Smooth muscle cell of the brain vasculature (primary cell): ENCODE measurements at regions not wholly inside any gene's neighbourhood (a gene's known extent, or its start where the extent isn't known, plus 50 kb on each side); places are given as distances from the start of the nearest gene placed in this dataset.

ENCODE experiments used
- DNase-seq: peaks from one replicate; pipeline ENCODE4 v3.0.0-alpha.2; 2012; ENCODE audit warnings: low read depth, low spot score

DNA sequence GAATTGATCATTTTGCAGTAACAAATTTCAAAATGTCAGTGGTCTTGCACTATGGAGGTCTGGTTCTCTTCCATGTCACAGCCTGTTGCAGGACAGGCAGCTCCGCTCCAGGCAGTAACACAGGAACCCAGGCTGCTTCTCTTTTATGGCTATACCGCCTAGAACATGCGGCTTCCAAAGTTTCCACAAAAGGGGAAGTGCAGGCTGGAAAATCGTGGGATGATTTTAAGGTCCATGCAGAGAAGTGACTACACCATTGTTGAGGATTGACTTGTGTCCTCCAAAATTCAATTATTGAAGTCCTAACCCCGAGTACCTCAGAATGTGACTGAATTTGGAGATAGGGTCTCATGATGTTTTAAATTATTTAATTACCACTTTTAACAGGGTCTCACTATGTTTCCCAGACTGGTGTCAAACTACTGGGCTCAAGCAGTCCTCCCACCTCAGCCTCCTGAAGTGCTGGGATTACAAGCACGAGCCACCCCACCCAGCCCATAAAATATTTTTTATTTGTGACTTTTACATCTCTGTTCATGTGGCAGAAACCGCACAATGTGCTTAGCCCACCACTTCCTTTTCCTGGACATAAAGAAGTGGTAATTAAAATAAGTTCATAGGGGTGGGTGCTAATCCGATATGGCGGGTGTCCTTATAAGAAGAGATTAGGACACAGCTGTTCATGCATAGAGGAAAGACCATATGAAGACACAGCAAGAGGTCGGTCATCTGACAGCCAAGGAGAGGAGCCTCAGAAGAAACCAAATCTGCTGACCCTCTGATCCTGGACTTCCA, 279.2 kb upstream of the RPL38 start:
- DNase-seq, result no peak

DNA sequence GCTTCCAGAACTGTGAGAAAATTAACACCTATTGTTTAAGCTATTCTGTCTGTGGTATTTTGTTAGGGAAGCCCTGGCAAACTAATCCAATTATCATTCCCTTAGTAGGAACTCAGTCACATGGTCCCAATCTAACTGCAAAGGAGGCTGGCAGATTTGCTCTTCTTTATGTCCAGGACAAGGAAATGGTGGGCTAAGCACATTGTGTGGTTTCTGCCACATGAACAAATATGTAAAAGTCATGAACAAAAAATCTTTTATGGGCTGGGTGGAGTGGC, 278.6 kb upstream of the RPL38 start:
- no peak for DNase-seq

DNA sequence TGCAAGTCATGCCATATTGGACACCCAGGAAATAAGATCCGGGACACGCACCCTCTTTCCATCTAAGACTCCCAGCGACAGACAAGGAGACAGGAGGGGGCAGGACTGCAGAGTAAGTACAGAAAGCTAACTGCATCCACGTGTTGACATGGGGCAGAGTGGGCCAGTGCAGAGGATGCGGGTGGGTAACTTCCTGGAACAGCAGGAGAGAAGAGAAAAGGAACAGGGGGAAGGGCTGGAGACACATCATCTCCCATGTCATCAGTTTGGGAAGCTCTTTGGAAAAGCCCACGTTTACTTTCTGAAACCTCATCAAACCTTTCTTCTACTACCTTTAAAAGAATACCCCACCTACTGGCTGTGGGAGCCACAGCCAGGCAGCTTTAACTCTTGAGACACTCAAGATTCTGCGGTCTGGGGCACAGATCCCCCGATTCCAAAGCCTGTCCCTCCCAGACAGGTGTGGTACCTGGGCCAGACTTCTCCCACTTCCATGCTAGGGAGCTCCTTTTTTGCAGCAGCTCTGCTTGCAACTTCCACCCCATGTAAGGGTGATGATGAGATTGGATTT, 273.5 kb upstream of the RPL38 start:
- DNase-seq, result no peak

DNA sequence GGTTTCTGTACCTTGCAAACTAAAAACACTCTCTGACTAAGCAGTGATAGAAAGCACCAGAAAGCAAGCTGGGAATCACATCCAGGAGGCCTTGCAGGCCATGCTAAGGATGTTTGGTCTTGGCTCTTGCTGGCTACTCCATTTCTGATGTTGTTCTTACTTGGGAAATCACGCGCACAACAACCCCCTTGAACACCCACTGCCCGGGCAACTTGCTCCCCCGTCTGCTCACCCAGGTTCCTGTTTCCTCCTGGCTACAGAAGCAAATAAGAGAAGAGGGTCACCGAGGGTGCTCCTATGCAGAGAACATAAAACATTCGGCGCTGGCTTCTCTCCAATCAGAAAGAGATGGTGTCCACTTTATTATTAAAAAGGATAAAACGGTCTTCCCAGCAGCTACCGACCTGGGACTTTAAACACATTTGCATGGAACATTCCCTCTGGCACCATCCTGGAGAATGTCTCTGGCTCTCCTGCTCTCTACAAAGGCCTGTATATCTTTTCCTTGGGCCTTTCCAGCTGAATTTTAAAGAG, 271.2 kb upstream of the RPL38 start:
- no peak for DNase-seq

DNA sequence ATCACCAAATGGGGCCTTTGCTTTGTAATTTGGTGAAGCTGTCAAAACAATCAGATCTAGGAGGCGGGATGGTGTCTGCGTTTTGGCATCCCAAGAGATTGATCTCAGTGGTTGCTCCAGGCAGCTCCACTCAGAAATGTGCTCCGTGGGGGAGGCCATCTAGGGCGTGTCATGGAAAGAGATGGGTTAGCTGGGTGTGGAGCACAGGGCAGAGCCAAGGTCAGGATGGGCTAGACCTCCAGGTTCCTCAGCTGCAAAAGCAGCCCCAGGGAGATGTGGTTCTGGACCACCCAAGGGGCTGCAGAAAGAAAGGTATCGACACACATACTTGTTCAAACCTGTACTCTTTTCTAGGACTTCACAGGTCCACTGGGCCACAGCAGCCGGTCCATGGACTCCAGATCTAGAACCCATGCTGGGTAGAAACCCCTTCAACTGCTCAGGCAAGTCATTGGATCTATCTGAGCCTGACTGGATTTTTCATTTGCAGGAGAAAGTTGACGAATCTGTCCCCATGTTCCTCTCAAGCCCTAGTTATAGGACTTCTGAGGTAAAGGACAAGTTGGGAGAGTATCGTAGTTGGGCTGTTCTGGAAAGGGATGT, 270.2 kb upstream of the RPL38 start:
- DNase-seq, result no peak

DNA sequence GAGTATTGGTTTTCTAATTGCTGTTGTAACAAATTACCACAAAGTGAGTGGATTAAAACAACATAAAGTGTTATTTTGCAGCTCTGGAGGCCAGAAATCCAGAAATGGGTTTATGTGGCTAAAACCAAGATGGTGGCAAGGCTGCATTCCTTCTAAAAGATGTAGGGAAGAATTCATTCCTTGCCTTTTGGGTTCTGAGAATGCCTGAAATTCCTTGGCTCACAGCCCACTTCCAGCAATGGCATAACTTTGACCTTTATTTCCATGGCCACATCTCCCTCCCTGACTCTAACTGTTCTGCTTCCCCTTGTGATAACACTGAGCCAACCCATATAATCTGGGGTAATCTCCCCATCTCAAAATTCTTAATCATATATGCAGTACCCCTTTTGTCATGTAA, 269.6 kb upstream of the RPL38 start:
- DNase-seq, result no peak

DNA sequence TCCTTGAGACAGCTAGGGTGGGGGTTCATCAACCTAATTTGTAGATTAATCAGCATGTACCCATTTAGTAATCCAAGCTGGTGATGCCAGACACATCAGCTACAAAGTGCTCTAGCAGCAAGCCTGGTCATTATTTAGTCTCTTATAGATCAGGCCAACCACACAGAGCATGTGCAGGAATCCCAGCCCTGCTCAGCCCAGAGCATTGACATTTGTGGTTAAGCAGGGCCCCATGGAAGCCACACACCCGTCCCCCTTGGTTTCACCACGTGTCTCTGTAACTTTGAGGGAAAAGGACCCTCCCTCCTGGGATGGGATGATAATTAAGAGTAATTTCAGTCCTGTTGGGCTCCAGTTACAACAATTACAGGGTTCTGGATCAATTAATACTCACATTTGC, 268.8 kb upstream of the RPL38 start:
- no peak for DNase-seq

DNA sequence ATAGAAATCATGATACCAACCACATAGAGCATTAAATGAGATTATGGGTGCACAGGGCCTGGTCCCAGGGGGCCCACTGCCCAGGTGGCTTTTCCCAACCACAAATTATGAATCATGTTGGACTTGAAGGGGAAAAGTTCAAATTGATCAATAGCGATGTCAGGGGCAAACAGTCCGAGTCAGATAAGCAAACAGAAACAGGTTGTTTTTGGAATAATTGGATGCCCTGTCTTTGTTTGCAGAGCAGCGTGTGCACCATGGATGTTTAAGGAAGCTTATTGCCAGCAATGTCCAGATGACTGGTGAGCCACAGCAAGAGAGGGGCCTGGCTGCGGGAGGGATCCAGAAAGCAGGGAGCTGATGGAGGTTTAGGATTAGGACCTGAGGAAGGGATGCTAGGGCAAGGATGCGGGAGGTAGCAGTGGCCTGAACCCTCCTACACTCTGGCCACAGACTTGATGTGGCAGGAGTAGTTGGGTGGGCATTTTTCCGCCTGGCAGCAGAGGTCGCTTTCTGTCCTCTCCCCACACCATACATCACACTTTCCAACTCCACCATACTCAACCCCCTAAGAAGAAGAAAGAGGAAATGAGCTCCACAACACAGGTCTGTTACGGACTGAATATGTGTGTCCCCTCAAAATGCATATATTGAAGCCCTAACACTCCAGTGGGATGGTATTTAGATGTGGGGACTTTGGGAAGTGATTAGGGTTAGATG, 266.4 kb upstream of the RPL38 start:
- no peak for DNase-seq

DNA sequence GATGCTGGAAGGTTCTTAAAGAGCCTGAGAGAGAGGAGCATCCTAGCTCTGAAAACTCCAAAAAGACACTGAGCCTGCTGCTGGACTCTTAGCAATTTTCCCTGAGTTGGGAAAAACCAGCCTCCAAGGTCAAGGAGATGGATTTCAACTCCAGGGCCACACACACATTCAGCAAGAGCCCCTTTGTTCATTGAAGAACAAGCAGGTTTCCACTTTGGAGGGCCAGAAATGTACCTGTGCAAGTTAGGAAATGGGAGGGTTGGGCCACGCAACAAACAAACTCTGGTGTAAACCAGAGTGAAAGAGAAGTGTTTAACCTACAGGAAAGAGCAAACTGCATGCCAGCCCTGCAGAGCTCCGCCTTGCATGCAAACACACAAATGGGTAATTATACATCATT, 264.8 kb upstream of the RPL38 start:
- DNase-seq, result no peak

DNA sequence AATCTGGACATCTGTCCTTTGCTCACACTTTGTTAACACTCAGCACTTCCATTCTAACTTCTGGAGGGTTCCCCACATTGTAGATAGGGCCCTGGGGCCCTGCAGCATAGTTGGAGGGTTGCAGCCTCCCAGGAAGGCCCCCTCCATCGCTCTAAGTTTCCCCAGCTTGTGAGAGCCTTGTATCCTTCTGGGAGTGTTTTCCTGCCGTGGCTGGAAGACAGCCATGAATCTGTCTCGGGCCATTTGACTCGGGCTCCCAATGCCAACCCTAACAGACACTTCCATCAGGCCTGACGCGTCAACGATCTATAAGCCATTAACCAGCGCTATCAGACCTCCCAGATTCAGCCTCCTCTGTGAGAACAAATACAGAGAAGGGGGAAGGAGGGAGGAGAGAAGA, 263.7 kb upstream of the RPL38 start:
- no peak for DNase-seq

DNA sequence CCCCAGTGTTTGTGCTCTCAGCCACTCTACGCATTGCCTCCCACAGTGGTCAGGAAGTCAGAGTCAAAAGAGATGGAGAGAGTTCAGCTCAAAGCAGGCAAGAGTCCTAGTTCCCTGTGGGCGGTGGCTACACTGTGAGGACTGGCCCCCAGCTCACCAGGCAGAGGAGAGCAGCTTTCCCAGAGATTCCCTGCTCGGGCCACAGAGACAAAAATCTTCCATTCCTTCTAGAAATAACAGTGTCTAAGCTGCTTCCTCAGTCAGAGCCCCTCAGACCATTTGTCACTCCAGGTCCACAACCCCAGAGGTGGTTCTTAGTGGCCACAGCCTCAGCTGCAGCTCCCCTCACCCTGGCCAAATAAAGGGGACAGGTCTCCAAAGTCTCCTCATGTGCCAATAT, 263.0 kb upstream of the RPL38 start:
- DNase-seq, result no peak

DNA sequence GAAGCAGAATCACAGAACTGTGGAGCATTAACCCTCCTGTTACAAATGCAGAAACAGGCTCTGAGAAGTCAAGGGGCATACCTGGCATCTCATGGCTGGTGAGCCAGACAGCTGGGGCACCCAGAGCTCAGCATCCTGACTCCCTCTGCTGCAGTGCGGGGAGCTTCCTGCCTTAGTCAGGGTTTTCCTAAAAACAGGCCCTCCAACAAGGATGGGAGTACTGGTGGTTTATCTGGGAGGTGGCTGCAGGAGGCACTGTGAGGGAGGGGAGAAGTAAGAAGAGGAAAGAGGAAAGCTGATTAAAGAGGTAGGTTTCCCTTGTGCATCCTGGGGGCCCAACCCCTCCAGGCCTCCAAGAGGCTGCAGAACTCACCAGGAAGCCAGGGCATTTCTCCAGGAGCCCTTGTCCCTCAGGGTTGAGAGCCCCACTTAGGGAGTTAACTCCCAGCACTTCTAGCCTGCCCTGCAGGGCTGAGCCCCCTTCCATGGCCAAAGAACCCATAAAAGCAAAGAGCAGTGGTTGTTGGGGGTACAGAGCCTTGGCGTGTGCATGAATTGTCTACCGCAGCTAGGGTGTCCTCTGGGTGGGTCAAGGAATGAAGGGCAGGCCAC, 261.5 kb upstream of the RPL38 start:
- DNase-seq, result no peak

DNA sequence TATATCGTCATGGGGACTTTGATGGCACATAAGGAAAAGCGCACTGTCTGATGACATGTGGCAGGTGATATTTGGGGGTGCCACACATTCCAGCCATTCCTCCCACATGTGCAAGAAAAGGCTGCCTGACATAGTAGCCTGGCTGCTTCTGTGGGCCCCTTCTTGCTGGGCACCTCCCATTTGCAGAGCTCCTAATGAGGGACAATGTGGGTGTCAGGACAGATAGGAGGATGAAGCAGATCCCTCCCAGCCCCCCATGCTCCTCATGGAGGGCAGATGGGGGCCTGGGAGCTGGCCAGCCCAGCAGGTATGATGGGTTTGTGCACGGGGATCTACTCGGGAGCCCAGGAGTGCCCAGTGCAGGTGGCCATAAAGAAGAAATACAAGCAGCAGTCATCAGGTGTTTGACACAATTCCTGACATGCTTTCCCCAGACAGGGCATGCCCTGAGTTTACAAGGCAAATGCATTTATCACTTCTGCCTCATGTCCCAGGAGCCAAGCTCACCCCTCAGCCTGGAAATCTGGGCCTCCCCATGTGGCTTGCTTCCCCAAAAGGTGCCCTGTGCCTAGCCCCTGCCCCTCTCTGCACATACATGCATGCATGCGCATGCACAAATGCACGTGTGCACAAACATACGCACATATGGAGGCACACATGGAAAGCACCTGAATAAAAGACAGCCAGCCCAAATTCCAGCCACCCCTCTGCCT, 260.6 kb upstream of the RPL38 start:
- DNase-seq, result no peak

DNA sequence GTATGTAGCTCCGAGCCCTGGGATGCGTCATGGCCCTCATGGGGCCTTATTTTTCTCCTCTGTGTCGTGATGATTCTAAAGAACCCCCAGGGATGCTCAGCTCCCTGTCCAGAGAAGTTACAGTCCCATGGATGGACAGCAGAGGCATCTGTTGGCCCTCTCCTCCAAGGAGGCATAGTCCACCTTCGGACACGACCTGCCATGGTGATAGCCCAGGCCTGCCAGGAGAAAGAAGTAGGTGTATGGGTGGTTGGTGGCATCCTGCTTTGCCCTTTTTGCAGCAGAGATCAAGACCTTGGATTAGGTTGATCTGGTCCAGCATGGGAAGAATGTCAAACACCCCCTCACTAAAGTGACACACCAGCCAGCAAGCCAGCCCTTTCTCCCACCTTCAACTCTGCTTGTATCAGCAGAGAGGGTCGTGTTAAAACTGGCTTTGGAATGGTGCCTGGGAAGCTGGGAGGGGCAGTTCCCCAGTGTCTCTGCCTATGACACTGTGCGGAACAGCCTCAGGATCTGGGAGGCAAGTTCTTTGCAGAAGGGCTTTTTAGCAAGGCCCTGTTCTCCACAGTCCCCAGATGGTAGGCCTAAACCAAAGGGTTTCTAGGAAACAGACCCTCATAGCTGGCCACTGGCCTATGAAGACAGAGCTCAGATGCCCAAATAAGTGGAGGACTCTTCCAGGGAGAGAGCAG, 259.9 kb upstream of the RPL38 start:
- DNase-seq, result no peak

DNA sequence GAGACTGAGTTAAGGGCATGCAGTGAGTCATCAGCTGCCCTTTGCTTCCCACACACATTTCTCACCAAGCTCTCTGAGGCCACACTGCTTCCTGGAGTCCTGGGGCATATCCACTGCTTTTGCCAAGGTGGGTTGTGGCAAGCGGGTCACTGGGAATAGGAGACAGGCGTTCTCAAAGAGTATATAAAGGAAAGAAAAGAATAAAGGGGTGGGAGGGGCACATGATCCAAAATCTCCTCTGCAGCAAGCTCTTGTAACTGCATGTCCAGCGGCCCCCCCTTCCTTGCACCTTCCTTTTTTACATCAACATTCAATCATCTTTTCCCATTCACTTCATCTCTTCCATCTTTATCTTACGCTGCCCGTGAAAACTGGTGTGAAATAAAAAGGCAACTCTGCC, 259.1 kb upstream of the RPL38 start:
- no peak for DNase-seq

DNA sequence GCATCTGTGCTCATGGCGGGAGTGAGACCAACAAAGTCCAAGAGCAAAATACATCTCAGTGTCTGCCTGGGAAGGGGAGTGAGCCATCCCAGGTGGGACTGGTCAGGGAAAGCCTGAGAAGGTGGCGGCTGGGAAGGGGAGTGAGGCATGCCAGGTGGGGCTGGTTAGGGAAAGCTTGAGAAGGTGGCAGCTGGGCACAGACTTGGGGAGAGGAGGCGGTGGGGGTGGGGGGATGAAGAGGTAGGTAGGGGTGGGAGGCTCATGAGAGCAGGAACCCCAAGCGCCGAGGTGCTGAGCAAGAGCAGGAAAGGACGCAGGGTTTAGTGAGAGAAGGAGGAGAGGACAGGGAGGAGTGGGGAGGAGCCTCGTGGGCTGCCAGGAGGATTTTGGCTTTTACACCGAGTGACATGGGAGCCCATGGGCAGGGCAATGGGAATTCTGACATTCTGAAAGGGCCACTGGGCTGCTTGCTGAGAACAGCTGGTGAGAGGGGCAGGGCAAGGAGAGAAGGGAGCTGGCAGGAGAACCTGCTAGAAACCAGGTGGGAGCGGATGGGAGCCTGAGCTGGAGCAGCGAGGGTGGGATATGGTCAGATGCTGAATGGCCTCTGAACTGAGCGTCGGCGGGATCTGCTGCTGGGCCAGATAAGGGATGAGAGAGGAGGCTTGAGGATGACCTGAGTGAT, 256.1 kb upstream of the RPL38 start:
- no peak for DNase-seq

DNA sequence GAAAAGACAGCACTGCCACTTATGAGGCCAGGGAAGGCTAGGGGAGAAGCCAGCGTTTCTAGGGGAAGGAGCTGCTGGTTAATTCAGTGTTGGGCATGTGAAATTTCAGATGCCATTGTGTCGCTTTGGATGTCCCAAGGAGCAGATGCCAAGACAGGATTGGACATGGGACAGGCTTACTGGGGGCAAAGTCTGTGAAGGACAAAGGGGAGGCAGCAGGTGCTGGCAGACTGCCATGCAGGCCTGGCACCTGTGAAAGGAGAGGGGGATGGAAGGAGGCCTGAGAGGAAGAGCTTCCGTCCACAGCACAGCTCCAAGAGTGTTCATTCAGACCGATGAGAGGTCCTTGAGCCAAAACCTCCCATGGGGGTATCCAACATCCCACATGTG, 255.5 kb upstream of the RPL38 start:
- DNase-seq, result no peak

DNA sequence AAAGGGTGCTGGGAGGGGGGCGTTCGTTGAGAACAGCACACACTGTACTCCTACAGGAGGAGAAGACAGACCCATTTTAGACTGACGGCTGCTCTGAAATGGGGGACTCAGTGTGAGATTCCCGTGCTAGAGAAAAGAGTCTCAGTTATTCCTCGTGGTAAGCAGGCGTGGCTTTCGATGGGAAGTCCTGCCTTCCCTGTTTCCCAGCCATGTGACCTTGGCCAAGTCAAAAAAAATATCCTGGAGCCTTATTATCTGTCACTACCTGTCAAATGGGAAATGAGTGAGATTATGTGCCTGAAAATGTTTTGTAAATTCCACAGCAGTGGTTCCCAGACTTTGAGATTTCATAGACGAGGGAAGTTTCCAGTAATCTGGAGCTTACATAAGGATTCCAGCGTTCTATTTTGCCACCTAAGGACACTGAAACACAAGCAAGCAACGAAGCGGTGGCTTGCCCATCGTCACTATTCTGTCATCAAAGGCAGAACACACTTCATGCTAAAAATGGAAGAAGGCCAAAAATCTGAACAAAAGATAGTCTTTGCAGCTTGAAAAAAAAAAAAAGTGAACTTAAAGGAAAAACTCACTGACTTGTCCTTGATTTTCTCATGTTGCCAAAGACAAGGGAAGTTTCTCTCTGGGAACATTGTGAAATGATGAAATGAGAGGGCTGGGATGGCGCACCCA, 253.4 kb upstream of the RPL38 start:
- DNase-seq, result no peak

DNA sequence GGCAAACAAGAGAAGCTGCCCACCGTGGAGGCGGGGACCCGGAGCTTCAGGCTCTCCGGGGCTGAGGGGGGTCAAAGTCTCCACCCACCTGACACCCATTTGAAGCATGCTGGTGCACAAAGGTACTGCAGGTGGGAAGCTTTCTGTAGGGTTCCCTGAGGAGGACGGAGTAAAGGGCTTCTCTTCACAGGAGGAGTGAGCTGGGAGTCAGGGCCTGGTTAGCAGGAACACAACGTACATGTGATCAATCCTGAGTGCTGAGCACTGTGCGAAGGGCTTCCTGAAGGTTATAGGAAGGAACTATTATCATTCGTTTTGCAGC, 252.9 kb upstream of the RPL38 start:
- DNase-seq, result no peak

DNA sequence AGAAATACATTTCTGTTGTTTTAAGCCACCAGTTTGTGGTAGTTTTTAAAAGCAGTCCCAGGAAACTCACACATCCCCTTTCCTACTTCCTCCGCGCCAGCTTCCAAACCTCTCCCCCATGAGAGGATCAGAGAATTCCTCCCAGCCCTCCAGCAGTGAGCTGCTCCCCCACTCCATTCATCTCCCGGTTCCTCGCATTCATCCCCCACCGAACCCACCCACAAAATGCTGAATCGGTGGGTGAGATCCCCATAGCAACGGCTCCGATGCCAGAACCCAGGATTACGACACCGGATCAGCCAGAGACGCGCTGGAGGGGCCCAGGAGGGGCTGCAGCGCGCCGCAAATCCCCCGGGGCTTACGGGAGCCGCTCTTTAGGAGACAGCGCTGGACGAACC, 251.4 kb upstream of the RPL38 start:
- no peak for DNase-seq
